K562 (cell line): ENCODE measurements at regions not wholly inside any gene's neighbourhood (a gene's known extent, or its start where the extent isn't known, plus 50 kb on each side); places are given as distances from the start of the nearest gene placed in this dataset. TPM values are rescaled to one million over a fixed set of nuclear protein-coding genes. Genes with fewer than 3 reads are reported as not detected.

Source experiments
- ATAC-seq: fragments of 200-7000 bp; cut with Tn5 transposase; 3 replicates; pipeline ENCODE4 v1.9.1; 2020; ENCODE audit warnings: moderate library complexity
- BruUV-seq: library from RNA; stranded (reverse); fragments of 400-500 nt; replicated peaks from 2 replicates; lab custom pipeline; 2021; lab: Mats Ljungman, UMichigan
- CTCF ChIA-PET: fragments of 300-600 bp; formaldehyde crosslinking; extraction: SDS; loops from one replicate; lab custom pipeline; 2021; ENCODE audit warnings: low intra/inter-chr PET ratio; lab: Yijun Ruan, JAX
- POLR2A ChIA-PET: fragments of 300-600, 350-650 bp; sonication (Branson Sonifier 250); formaldehyde crosslinking; extraction: SDS; loops from one replicate; lab custom pipeline; 2021; ENCODE audit warnings: antibody characterized with exemption, inconsistent platforms; lab: Yijun Ruan, JAX
- DNase-seq, 4 experiments: peaks; one replicate each; pipeline versions ENCODE4 v3.0.0 to v3.0.0-alpha.2; 2011 to 2018; ENCODE audit warnings: low spot score in 3 of 4, mixed read lengths in 3 of 4; ENCODE audit errors: extremely low read depth in 1 of 4
- FAIRE-seq: peaks from 2 replicates; lab custom pipeline; 2011; peaks lifted over from hg19 to GRCh38; lab: Jason Lieb, UNC
- H2AFZ ChIP-seq: 2 replicates; pipeline ENCODE4 v1.6.0; 2011; ENCODE audit warnings: low read depth, low read length, control low read depth, inconsistent platforms
- H3K27ac ChIP-seq: fragments of 200-600 bp; 3 replicates; pipeline ENCODE4 v1.8.0; 2011; ENCODE audit warnings: low read depth, mild to moderate bottlenecking, control low read depth, inconsistent platforms, low read length, moderate library complexity, mixed read lengths; ENCODE audit errors: extremely low read depth
- H3K27me3 ChIP-seq, 2 experiments: fragments of 300-600 bp in 1 of 2; 2 replicates in 1 of 2; 3 replicates in 1 of 2; pipeline versions ENCODE4 v1.6.0 to v1.8.0; 2011; ENCODE audit warnings: inconsistent platforms in 2 of 2, low read length in 2 of 2, mild to moderate bottlenecking in 1 of 2, mixed read lengths in 1 of 2, moderate library complexity in 1 of 2; ENCODE audit not compliant: control insufficient read depth in 2 of 2, insufficient read depth in 2 of 2
- H3K36me3 ChIP-seq: fragments of 300-600 bp; 3 replicates; pipeline ENCODE4 v1.8.0; 2011; ENCODE audit warnings: mild to moderate bottlenecking, low read length, inconsistent platforms; ENCODE audit not compliant: control insufficient read depth, insufficient read depth
- H3K4me1 ChIP-seq, 2 experiments: fragments of 200-600 bp in 1 of 2; replicated peaks in 1 of 2; 2 replicates in 1 of 2; 3 replicates in 1 of 2; pipeline versions ENCODE4 v1.5.1 to v1.8.0; 2011; ENCODE audit warnings: inconsistent platforms in 2 of 2, low read length in 2 of 2, mild to moderate bottlenecking in 1 of 2, mixed read lengths in 1 of 2, moderate library complexity in 1 of 2; ENCODE audit not compliant: control insufficient read depth in 2 of 2, insufficient read depth in 2 of 2
- H3K4me2 ChIP-seq: 2 replicates; pipeline ENCODE4 v1.6.1; 2011; ENCODE audit warnings: low read length, control low read depth, inconsistent platforms, mixed read lengths; ENCODE audit not compliant: insufficient read depth
- H3K4me3 ChIP-seq: fragments of 200-600 bp; sonication (generic), shearing (Covaris generic); 2 replicates; pipeline ENCODE4 v1.5.1; 2016; ENCODE audit warnings: control low read depth, inconsistent platforms
- H3K79me2 ChIP-seq: fragments of 200-600 bp; 3 replicates; pipeline ENCODE4 v1.8.0; 2011; ENCODE audit warnings: low read length, inconsistent platforms; ENCODE audit not compliant: control insufficient read depth, insufficient read depth
- H3K9ac ChIP-seq, 2 experiments: 2 replicates each; pipeline versions ENCODE4 v1.6.0 to v1.6.1; 2011; ENCODE audit warnings: low read depth in 2 of 2, low read length in 2 of 2, control low read depth in 1 of 2, inconsistent platforms in 1 of 2, mild to moderate bottlenecking in 1 of 2, mixed read lengths in 1 of 2; ENCODE audit not compliant: insufficient read depth in 1 of 2
- H3K9me1 ChIP-seq: one replicate; pipeline ENCODE4 v1.6.0; 2011; ENCODE audit warnings: inconsistent platforms, mild to moderate bottlenecking, low read length, moderate library complexity; ENCODE audit not compliant: control insufficient read depth, insufficient read depth
- H3K9me3 ChIP-seq: replicated peaks from 2 replicates; pipeline ENCODE4 v1.5.1; 2011; ENCODE audit warnings: low read depth, low read length, inconsistent platforms; ENCODE audit not compliant: control insufficient read depth, insufficient read depth
- H4K20me1 ChIP-seq: replicated peaks from 2 replicates; pipeline ENCODE4 v1.6.1; 2011; ENCODE audit warnings: low read length, inconsistent platforms, mixed read lengths; ENCODE audit not compliant: control insufficient read depth, insufficient read depth
- HOXB6 ChIP-seq: fragments of 250-450 bp; sonication (Bioruptor Pico); IDR thresholded peaks from 2 replicates; pipeline ENCODE4 v1.5.1; 2022; ENCODE audit warnings: mild to moderate bottlenecking, borderline replicate concordance
- MED1 ChIP-seq: sonication (generic); formaldehyde crosslinking; IDR thresholded peaks from 2 replicates; pipeline ENCODE4 v1.8.1; 2023; ENCODE audit warnings: missing genetic modification reagents, borderline replicate concordance
- NCOA4 ChIP-seq: fragments of 450-650 bp; IDR thresholded peaks from 2 replicates; pipeline ENCODE4 v1.6.1; 2018; ENCODE audit warnings: mild to moderate bottlenecking; ENCODE audit not compliant: partially characterized antibody
- SAFB ChIP-seq: fragments of 200-400 bp; formaldehyde crosslinking; IDR thresholded peaks from 2 replicates; pipeline ENCODE4 v1.6.1; 2017; ENCODE audit warnings: low read depth, low read length, borderline replicate concordance
- TAF9B ChIP-seq: fragments of 450-650 bp; IDR thresholded peaks from 2 replicates; pipeline ENCODE4 v1.6.1; 2018; ENCODE audit warnings: mild to moderate bottlenecking; ENCODE audit not compliant: partially characterized antibody
- ZBTB17 ChIP-seq: fragments of 450-650 bp; formaldehyde crosslinking; IDR thresholded peaks from 2 replicates; pipeline ENCODE4 v1.4.0; 2020; ENCODE audit warnings: mild to moderate bottlenecking
- WGBS: fragments of 100-300 bp; shearing (Covaris generic); methylation state at CpG from one replicate; pipeline ENCODE4 v1.1.6; 2016; ENCODE audit warnings: low coverage, mixed read lengths; ENCODE audit not compliant: insufficient coverage; ENCODE audit errors: missing lambda C conversion rate; 5-methylcytosine and 5-hydroxymethylcytosine counted together
- in situ Hi-C: fragments of 300-500 bp; cut with MboI; formaldehyde crosslinking; loops from 4 replicates; pipeline ENCODE4 v1.15.0; 2018; ENCODE audit warnings: inconsistent platforms, mixed read lengths
- intact Hi-C: fragments of 100-400 bp; cut with micrococcal nuclease; formaldehyde crosslinking; loops from 2 replicates; pipeline ENCODE4 v1.14.2; 2022
- small RNA-seq: library from RNA; depleted of rRNA; stranded (forward); fragments of <200 nt; gene quantifications from one replicate; pipeline ENCODE3, GENCODE V24; 2014
- TF ChIP-seq, protein P1 (sequence below): sonication (generic); formaldehyde crosslinking; IDR thresholded peaks from 2 replicates; pipeline ENCODE4 v1.8.1; 2023; ENCODE audit warnings: mild to moderate bottlenecking, missing genetic modification reagents
- TF ChIP-seq, protein P2 (sequence below): fragments of 450-650 bp; IDR thresholded peaks from 2 replicates; pipeline ENCODE4 v1.7.1; 2018; ENCODE audit warnings: mild to moderate bottlenecking, low read depth; ENCODE audit not compliant: partially characterized antibody

DNA sequence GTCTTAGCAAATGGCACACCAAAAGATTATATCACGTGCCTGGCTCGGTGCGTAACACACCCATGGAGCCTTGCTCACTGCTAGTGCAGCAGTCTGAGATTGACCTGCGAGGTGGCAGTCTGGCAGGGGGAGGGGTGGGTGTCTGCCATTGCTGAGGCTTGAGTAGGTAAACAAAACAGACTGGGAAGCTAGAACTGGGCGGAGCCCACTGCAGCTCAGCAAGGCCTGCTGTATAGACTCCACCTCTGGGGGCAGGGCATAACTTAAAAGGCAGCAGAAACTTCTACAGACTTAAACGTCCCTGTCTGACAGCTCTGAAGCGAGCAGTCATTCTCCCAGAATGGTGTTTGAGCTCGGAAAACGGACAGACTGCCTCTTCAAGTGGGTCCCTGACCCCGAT, 55.9 kb upstream of the FSHR start (continued):
- TF ChIP-seq, protein P1, sequence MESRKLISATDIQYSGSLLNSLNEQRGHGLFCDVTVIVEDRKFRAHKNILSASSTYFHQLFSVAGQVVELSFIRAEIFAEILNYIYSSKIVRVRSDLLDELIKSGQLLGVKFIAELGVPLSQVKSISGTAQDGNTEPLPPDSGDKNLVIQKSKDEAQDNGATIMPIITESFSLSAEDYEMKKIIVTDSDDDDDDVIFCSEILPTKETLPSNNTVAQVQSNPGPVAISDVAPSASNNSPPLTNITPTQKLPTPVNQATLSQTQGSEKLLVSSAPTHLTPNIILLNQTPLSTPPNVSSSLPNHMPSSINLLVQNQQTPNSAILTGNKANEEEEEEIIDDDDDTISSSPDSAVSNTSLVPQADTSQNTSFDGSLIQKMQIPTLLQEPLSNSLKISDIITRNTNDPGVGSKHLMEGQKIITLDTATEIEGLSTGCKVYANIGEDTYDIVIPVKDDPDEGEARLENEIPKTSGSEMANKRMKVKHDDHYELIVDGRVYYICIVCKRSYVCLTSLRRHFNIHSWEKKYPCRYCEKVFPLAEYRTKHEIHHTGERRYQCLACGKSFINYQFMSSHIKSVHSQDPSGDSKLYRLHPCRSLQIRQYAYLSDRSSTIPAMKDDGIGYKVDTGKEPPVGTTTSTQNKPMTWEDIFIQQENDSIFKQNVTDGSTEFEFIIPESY (CRISPR knock-in tag) = no peak
- TF ChIP-seq HOXB6 (no peak), ZBTB17 (no peak), NCOA4 (no peak), SAFB (no peak), TAF9B (no peak)
- TF ChIP-seq, protein P2, sequence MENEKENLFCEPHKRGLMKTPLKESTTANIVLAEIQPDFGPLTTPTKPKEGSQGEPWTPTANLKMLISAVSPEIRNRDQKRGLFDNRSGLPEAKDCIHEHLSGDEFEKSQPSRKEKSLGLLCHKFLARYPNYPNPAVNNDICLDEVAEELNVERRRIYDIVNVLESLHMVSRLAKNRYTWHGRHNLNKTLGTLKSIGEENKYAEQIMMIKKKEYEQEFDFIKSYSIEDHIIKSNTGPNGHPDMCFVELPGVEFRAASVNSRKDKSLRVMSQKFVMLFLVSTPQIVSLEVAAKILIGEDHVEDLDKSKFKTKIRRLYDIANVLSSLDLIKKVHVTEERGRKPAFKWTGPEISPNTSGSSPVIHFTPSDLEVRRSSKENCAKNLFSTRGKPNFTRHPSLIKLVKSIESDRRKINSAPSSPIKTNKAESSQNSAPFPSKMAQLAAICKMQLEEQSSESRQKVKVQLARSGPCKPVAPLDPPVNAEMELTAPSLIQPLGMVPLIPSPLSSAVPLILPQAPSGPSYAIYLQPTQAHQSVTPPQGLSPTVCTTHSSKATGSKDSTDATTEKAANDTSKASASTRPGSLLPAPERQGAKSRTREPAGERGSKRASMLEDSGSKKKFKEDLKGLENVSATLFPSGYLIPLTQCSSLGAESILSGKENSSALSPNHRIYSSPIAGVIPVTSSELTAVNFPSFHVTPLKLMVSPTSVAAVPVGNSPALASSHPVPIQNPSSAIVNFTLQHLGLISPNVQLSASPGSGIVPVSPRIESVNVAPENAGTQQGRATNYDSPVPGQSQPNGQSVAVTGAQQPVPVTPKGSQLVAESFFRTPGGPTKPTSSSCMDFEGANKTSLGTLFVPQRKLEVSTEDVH = no peak
- TF ChIP-seq, all 486 proteins: peak for 0

DNA sequence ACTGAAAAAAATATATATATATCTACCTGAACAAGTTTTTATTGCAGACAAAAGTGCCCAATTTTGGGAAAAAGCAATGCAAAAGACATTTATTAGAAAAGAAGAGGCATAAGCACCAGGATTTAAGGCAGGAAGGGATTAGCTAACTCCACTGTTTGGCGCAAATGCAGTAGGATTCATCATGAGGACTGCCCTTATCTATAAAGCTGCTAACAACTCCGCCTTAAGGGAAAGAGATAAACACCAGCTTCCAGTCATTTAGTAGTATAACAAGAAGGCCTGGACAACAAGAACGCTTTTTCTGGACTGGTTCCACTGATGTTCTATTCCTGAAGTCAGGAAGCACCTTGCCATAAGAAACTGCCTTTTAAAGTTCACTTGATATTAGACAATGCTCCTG, 52.9 kb upstream of the FSHR start:
- Histone ChIP-seq H3K79me2 (no peaks in the 10 kb centered on the region), H3K36me3 (no peaks in the 10 kb centered on the region), H3K9me3 (no peaks in the 10 kb centered on the region; the same call in 1 of the 2 replicates), H3K9me1 (no peaks in the 10 kb centered on the region), H3K27me3 (no peaks in the 10 kb centered on the region), H3K4me3 (no peak overlapping the region), H3K4me1 (no peaks in the 10 kb centered on the region), H3K27ac (no peak overlapping the region), H3K9ac (no peak overlapping the region), H2AFZ (no peak overlapping the region), H4K20me1 (no peaks in the 10 kb centered on the region), H3K4me2 (no peak overlapping the region)
- in situ Hi-C loops (no loop called here), intact Hi-C loops (no loop called here)
- TF ChIP-seq MED1 (CRISPR knock-in tag) = no peak
- ATAC-seq (no peak), DNase-seq (no peak), FAIRE-seq (no peak)
- BruUV-seq = no TSS peak
- CTCF ChIA-PET = no interaction called here
- POLR2A ChIA-PET = no interaction called here
- WGBS = 5% methylated on average over 3 of the region's 3 CpGs

Small RNA genes in the stretch of these regions (small RNA-seq; reads per million reads assigned to genes)
- gene RNU6-439P = not detected
